Loucy (cell line): ENCODE measurements at regions not wholly inside any gene's neighbourhood (a gene's known extent, or its start where the extent isn't known, plus 50 kb on each side); places are given as distances from the start of the nearest gene placed in this dataset.

Experiments used
- H2AFZ ChIP-seq: fragments of 200-600 bp; sonication (generic); 2 replicates; pipeline ENCODE4 v1.6.0; 2016; ENCODE audit warnings: antibody characterized with exemption, mild to moderate bottlenecking, low read length, moderate library complexity
- H3F3A ChIP-seq: fragments of 200-600 bp; 2 replicates; pipeline ENCODE4 v1.6.0; 2016; ENCODE audit warnings: antibody characterized with exemption, low read depth, mild to moderate bottlenecking
- H3K27me3 ChIP-seq: fragments of 200-600 bp; sonication (generic); 2 replicates; pipeline ENCODE4 v1.6.1; 2014; ENCODE audit warnings: low read length, mild to moderate bottlenecking; ENCODE audit not compliant: insufficient read depth, poor library complexity, severe bottlenecking
- H3K36me3 ChIP-seq: fragments of 200-600 bp; sonication (generic); 2 replicates; pipeline ENCODE4 v1.6.1; 2016; ENCODE audit warnings: low read length; ENCODE audit not compliant: insufficient read depth
- H3K4me1 ChIP-seq: fragments of 200-600 bp; sonication (generic); 2 replicates; pipeline ENCODE4 v1.5.1; 2014; ENCODE audit warnings: low read length, mild to moderate bottlenecking; ENCODE audit not compliant: insufficient read depth, poor library complexity, severe bottlenecking
- H3K4me2 ChIP-seq: fragments of 200-600 bp; sonication (generic); 2 replicates; pipeline ENCODE4 v1.6.0; 2014; ENCODE audit warnings: antibody characterized with exemption, low read length, low read depth, mild to moderate bottlenecking; ENCODE audit not compliant: poor library complexity, severe bottlenecking
- H3K4me3 ChIP-seq: fragments of 200-600 bp; sonication (generic); 2 replicates; pipeline ENCODE4 v1.5.1; 2014; ENCODE audit warnings: low read length, mild to moderate bottlenecking, mixed read lengths; ENCODE audit not compliant: poor library complexity, severe bottlenecking
- H3K79me2 ChIP-seq: fragments of 200-600 bp; sonication (generic); 2 replicates; pipeline ENCODE4 v1.6.1; 2014; ENCODE audit warnings: low read length; ENCODE audit not compliant: insufficient read depth
- H3K9ac ChIP-seq: fragments of 200-600 bp; sonication (generic); 2 replicates; pipeline ENCODE4 v1.6.0; 2014; ENCODE audit warnings: mild to moderate bottlenecking, low read depth, low read length, moderate library complexity; ENCODE audit not compliant: poor library complexity, severe bottlenecking
- H3K9me2 ChIP-seq: fragments of 200-600 bp; sonication (generic); replicated peaks from 2 replicates; pipeline ENCODE4 v1.6.1; 2016; ENCODE audit warnings: low read depth, low read length, mixed read lengths
- H3K9me3 ChIP-seq: fragments of 200-600 bp; sonication (generic); 2 replicates; pipeline ENCODE4 v1.6.1; 2014; ENCODE audit warnings: mild to moderate bottlenecking, antibody characterized with exemption, low read length, low read depth; ENCODE audit not compliant: insufficient read depth
- H4K20me1 ChIP-seq: fragments of 200-600 bp; sonication (generic); 2 replicates; pipeline ENCODE4 v1.6.0; 2014; ENCODE audit warnings: antibody characterized with exemption, low read length, mild to moderate bottlenecking; ENCODE audit not compliant: insufficient read depth, poor library complexity, severe bottlenecking
- EZH2phosphoT487 ChIP-seq: fragments of 200-600 bp; IDR thresholded peaks from 2 replicates; pipeline ENCODE4 v1.6.1; 2018; ENCODE audit warnings: antibody characterized with exemption, mild to moderate bottlenecking, moderate library complexity, borderline replicate concordance
- TF ChIP-seq, protein P1 (sequence below): fragments of 200-600 bp; sonication (generic); conservative IDR thresholded peaks from 2 replicates; pipeline ENCODE4 v1.5.1; 2014; ENCODE audit warnings: mild to moderate bottlenecking, antibody characterized with exemption, low read length

DNA sequence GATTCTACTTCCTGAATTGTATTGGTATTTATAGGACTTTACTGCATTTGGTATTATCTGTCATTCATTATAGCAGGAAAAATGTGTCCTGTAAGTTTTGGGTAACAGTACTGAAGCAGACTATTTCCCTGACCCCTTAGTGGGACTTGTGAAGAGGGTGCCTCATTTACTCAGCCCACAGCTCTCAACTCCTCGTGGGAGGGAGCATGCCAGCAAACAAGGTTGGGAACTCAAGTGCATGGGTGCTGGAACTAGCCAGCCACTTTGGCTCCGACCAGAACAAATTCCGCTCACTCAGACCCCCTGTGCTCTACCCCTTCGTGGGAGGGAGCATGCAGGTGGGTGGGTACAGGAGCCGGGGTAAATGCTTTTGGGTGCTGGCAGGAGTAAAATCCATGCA lies 1773.5 kb upstream of the WWC1 start:
- H4K20me1 ChIP-seq: no peaks in the 10 kb centered on the region
- no peaks in the 10 kb centered on the region for H3K9me2 ChIP-seq
- no peak overlapping the region for H3K9ac ChIP-seq
- no peak overlapping the region for H2AFZ ChIP-seq
- H3K4me2 ChIP-seq: no peak overlapping the region
- H3K36me3 ChIP-seq: no peaks in the 10 kb centered on the region
- H3K27me3 ChIP-seq: no peaks in the 10 kb centered on the region
- H3K9me3 ChIP-seq: no peaks in the 10 kb centered on the region
- no peak overlapping the region for H3K4me3 ChIP-seq
- H3F3A ChIP-seq: no peaks in the 10 kb centered on the region
- TF ChIP-seq EZH2phosphoT487: no peak
- TF ChIP-seq, protein P1, sequence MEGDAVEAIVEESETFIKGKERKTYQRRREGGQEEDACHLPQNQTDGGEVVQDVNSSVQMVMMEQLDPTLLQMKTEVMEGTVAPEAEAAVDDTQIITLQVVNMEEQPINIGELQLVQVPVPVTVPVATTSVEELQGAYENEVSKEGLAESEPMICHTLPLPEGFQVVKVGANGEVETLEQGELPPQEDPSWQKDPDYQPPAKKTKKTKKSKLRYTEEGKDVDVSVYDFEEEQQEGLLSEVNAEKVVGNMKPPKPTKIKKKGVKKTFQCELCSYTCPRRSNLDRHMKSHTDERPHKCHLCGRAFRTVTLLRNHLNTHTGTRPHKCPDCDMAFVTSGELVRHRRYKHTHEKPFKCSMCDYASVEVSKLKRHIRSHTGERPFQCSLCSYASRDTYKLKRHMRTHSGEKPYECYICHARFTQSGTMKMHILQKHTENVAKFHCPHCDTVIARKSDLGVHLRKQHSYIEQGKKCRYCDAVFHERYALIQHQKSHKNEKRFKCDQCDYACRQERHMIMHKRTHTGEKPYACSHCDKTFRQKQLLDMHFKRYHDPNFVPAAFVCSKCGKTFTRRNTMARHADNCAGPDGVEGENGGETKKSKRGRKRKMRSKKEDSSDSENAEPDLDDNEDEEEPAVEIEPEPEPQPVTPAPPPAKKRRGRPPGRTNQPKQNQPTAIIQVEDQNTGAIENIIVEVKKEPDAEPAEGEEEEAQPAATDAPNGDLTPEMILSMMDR: no peak
- no peaks in the 10 kb centered on the region for H3K4me1 ChIP-seq
- no peaks in the 10 kb centered on the region for H3K79me2 ChIP-seq

DNA sequence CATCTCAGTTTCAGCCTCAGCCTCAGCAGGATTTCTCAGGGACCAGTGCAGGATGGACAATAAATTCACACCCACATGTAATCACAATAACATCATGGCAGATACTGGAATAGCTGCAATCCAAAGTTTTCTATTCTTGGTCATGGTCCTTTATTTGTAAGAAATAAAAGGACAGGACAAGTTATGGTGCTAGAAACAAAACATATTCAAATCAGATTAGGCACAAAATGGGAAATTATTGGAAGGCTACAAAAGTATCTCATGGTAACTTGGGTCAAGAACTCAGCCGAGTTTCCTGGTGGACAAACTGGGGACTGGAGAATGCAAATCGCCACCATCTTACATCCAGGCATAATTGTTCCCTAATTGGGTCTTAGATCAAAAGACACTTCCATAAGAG lies 1768.2 kb upstream of the WWC1 start:
- no peak overlapping the region for H3K4me2 ChIP-seq
- H3K9me3 ChIP-seq: no peaks in the 10 kb centered on the region
- no peaks in the 10 kb centered on the region for H3K79me2 ChIP-seq
- no peak overlapping the region for H2AFZ ChIP-seq
- H3K4me1 ChIP-seq: no peaks in the 10 kb centered on the region
- H3K36me3 ChIP-seq: no peaks in the 10 kb centered on the region
- no peaks in the 10 kb centered on the region for H3K9me2 ChIP-seq
- H3K9ac ChIP-seq: no peak overlapping the region
- no peak overlapping the region for H3K4me3 ChIP-seq
- no peaks in the 10 kb centered on the region for H4K20me1 ChIP-seq
- H3F3A ChIP-seq: no peaks in the 10 kb centered on the region
- H3K27me3 ChIP-seq: no peaks in the 10 kb centered on the region
- no peak for TF ChIP-seq EZH2phosphoT487
- TF ChIP-seq, protein P1: no peak

DNA sequence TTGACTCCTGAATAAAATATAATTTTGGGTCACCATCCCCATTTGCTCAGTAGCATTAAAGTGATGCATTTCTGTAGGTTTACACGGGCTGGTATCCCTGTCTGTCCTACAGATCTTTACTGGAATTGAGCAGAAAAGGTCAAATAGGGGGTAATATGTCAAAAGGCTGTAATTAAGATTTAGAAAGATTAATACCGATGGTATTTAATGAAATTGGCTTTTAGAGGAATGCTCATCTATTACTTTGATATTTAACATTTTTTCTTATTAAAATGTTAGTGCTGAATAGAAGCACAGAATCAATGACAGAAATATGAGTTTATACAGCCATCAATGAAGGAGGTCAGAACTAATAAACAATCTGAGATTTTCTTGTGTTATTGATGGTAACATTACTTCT lies 1762.2 kb upstream of the WWC1 start:
- TF ChIP-seq EZH2phosphoT487: no peak
- TF ChIP-seq, protein P1: no peak
- no peaks in the 10 kb centered on the region for H3K9me2 ChIP-seq
- no peak overlapping the region for H3K4me2 ChIP-seq
- no peaks in the 10 kb centered on the region for H3F3A ChIP-seq
- H3K27me3 ChIP-seq: no peaks in the 10 kb centered on the region
- no peak overlapping the region for H3K4me3 ChIP-seq
- no peak overlapping the region for H2AFZ ChIP-seq
- no peaks in the 10 kb centered on the region for H3K4me1 ChIP-seq
- no peak overlapping the region for H3K9ac ChIP-seq
- H3K9me3 ChIP-seq: no peaks in the 10 kb centered on the region
- no peaks in the 10 kb centered on the region for H4K20me1 ChIP-seq
- H3K79me2 ChIP-seq: no peaks in the 10 kb centered on the region
- no peaks in the 10 kb centered on the region for H3K36me3 ChIP-seq
